ENCODE measurements at regions not wholly inside any gene's neighbourhood (a gene's known extent, or its start where the extent isn't known, plus 50 kb on each side); places are given as distances from the start of the nearest gene placed in this dataset.

DNA sequence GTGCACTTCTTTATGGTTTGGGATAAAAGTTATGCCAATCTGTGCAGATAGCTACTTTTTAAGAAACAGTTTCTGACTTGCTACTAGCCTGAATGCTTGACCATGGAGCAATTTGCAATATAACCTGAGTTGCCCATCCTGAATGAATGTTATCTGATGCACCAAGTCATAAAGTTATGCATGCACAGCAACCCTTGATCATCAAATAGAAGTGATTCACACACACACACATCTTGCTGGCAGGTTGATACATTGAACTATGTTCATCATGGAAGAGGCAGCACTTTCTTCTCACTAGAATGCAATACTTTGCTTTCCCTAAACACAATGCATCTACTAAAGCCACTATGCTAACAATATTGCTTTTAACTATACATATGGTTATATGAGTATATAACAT, 311.5 kb downstream of the RFC3 start:
- DNase-seq: no peak

DNA sequence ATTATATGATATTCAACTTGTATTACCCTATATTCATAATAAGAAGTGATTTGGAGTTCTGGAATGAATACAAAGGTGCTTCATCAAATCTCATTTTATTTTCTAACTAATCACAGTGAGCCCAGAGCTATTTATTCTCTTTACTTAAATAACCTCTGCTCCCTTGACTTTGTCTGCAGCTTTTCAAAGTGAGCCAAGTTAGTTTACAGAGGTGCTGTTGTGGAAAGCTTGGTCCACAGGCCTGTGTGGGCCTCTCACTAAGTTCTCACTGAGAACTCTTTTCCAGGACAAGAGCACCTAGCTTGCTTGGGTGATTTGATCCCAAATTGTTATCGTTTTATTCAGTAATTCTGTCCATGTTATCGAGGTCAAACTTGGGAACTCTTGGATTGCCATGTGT, 319.3 kb downstream of the RFC3 start:
- DNase-seq: no peak

DNA sequence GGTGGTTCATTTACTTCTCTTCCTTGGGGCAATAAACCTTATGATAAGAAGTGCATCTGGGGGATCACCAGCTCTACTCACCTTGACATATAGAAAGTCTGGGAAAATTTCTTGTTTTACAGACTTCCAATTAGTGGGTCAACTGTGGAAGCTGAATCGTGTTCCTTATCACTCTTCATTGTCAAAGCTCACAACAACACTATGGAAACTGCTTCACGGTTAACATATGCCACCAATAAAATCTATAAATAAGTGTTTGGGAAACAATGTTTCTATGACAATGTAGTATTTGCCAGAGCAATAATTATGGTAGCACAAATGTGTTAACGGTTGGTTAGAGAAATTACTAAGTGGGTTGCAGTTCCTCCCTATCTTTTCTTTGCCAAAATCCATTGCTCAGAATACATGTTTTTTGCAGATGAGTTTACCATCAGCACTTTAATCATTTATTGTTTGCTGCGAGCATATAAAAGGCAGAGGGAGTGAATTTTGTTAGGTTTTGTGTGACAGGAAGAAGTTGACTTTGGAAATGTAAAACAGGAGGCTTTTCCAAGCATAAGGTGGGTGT, 321.8 kb downstream of the RFC3 start:
- no peak for DNase-seq

DNA sequence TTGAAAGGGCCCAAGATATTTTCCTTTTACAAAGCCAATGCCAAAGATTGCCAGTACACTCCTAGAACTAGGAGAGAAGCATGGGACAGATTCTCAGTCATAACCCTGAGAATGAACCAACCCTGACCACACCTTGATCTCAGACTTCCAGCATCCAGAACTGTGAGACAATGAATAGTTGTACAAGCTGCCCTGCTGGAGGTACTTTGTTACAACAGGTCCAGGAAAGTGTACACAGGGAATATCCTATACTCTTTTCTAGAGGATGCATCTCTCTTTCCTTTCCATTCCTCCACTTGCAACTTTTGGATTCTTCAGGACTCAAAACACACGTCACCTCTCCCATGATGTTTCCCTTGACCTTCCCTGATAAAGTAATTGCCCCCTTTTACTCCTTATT, 325.7 kb downstream of the RFC3 start:
- no peak for DNase-seq

DNA sequence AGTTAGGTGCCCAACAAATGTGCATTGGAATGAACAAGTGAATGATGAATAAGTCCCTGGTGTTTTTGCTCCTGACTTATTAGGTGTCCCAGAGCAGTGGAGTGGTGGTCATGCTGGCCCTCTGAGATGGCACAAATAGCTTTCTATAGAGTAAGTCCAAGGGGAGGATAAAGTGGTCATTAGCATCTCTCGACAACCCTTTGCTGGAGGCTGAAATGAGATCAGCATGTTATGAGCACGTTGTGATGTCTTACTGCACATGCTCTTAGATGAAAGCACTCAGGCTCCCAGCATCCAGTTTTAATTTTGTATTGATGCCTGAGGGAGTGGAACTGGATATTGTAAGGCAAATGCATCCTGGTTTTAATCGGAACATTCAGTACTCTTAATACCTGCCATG, 326.2 kb downstream of the RFC3 start:
- no peak for DNase-seq

DNA sequence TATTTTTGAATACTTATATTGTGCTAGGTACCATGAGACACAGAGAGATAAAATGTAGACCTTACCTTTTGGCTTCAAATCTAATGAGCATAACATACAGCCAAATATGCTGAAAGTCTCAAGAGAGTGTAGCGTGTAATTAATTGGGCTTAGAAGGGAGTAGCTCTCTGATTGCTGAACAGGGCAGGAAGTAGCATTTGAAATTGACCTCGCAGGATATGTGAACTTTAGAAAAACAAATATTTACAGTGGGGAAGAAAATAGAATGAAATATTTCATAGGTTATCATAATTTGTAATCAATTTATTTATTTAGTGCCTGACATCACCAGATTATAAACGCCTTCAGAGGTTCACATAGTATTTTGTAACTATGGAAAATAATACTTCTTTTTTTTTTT, 327.1 kb downstream of the RFC3 start:
- DNase-seq: no peak

DNA sequence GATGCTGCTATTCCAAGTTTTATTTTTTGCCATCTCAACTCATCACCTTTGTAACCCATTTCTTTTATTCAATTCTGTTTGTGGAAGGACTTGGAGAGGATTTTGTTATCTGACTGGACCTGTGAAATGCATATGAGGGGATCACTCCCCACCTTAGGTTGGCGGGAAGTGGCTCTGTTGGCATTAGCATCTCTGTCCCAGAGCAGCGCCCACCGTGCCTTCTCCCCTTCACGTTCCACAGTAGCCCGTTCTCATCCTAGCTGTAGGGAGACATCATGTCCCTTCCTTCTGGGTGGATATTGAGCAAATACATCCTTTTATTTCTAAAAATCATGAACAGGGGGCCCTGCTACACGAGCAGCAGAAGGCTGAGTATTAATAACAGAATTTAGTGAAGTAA, 330.4 kb downstream of the RFC3 start:
- DNase-seq: no peak

DNA sequence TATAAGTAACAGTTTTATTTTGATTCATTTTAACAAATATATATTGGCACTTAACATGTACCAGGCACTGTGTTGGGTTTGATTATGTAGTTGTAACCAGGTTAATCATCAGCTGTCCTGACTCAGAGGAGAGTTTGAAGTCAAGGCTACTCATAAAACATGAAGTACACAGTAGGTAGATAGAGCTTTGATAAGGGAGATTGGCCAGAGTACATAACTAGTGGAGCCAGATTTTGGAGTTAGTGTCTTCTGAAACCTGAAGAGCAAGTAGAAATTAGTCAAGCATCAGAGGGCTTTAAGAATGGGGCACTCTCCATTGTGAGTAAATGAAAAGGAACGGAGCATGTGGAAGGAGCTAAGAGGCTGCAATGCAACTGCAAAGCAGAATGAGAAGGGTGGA, 333.9 kb downstream of the RFC3 start:
- DNase-seq: no peak

DNA sequence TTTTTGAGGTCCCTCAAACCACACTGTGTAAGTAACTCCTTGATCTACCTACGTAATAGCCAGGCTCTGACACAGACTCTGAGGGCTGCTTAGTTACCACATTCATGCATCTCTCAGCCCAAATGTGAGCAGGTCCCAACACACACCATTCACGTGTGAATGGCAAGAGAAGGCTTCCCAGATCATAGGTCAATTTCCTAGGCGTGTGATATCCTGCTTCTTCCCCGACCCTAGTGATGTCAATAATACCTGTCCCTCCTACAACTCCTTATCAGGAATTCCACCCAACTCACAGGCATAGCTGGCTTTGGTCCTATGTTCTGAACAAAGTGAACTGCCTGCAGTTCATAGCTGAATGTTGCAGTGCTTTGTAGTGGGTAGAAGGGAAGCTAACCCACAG, 334.5 kb downstream of the RFC3 start:
- no peak for DNase-seq

DNA sequence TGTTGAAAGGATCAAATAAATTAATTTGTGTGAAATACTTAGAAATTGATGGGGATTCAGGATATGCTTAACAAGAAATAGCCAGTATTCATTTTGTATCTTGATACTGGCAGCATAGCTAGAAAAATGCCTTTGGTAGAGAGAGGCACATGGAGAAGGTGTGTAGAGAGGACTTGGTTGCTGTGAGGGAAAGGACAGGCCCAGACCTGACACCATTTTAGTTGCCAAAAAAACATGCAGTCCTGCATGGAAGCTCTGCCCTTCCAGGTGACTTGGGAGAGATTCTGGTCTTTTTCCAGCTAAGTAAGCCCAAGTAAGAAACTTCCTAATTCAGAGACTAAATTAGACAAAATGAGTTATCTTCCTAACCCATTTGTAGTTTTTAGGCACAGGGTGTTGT, 335.0 kb downstream of the RFC3 start:
- no peak for DNase-seq

DNA sequence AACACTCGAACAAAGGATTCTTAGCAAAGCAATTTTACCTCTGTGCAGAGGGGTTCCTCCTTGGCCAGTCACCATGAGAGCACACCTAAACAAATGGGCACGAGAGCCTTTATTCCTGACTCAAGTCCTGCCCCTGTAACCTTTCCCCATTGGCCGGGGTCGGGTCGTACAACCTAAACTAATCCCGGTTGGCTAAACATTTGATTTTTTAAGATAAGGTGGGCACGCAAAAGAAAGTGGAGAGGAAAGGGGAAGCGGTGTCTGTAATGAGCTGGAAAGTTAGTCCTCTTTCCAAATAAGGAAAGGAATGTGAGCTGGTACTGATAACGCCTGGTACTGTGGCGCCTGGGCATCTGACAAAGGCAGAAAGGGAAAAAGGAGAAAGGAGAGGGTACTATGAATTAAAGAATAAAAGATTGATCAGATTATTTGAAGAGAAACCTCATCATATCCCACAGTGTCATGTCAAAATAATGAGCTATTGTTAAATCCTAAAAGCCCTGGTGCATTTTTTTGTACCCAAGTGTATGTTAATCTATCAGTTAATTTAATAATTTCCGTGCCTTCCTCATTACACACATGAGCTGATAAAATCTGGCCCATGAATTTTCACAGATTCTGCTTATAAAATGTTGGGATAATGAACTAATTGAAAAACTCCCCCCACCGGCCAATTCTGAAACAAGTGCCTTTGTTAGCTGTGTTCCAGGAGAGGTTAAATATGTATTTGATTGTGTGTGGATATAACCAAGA, 335.7 kb downstream of the RFC3 start:
- DNase-seq: no peak

DNA sequence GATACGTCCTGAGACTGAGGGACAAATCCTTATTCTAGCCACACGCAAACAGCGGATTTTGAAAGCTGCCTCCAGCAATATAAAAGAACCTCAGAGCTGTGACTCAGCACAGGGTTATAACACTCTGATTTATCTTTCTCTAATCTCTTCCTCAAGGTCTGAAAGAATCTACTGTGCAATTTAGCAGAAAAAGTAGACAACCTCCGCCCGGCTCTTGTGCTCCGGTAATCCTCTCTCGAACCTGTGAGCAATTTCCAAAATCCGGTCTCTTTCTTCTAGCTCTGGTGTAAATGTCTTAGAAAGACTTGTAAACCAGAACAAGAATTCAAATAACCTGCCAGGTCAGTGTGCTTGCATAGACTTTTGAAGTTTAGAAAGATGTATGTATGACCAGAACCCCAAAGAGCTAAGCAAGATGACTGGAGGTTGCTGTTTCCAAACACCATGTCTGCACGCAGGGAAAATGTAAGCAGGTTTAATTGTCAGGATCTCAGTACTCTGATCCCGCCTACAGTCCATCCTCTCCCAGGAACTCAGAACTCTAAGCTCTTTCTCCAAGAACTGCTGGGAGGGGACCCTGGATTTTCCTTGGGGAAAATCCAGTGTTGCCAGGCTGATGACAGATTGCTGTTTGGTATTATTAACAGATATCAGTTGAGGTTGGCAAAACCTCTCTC, 338.1 kb downstream of the RFC3 start:
- no peak for DNase-seq

DNA sequence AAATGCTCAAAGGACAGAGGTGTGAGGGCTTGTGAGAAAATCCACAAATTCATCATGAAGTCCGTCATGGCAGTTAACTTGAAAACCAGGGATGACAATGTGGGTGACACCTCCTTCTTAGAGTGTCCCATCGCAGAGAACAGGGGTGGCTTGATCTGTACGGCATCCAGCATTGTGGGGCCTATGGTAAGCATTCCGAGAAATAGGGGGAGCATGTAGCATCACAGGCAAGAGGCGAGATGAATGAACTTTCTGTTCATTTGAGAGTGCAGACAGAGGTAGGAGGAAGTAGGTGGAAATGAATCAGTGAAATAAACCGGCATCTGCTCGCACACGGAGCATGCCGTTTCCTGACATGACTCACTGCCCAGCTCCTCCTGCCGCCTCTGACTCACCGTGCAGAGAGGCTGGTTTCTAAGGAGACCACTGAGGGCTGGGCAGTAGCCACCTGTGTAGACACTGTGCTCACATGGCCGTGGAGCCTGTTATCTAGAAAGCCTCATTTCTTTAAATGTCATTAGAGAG, 339.0 kb downstream of the RFC3 start:
- peak; percentile 3 for DNase-seq

DNA sequence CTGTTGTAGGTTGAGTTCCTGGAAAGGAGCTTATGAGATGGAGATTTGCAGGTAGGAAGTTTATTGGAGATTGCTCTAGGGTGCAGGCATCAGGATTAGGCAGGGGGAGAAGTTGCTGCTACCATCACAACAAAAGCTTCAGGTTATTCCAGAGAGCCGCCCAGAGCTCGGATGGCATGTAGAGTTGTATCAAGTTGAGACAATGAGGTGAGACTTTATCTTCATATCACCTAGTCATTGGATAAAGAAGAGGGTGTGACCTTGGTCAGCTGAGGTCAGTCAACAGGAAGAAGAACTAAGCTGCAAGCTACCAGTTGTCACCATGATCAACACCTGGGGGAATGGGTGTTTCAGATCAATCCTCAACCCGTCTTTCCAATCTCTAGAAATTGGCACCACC, 342.0 kb downstream of the RFC3 start:
- DNase-seq: no peak

DNA sequence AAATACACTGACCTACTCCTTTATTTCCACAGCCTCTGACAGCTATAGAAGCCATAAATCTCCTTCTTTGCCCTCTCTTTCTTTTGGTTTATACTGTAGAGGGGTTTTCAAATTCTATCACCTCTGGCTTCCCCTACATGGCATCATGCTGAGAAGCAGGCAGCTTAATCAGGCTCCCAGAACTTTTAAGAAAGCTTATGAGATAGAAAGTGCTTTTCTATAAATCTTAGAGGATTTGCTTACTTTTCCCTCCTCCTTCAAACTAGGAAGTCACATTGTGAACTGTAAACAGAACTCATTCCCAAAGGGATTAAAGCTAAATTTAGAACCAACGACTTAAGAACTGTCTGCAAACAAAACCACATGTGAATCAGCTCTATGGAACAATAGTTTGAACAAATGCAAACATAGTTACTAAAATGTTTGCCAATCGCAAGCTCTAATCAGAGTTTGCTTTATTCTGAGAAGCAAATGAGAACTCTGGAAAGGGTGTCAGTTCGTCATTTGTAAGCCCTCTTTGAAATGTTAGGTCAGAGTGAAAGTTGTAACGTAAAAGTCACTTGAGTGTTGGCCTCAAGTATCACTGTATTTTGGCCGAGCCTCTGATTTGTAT, 344.1 kb downstream of the RFC3 start:
- no peak for DNase-seq

DNA sequence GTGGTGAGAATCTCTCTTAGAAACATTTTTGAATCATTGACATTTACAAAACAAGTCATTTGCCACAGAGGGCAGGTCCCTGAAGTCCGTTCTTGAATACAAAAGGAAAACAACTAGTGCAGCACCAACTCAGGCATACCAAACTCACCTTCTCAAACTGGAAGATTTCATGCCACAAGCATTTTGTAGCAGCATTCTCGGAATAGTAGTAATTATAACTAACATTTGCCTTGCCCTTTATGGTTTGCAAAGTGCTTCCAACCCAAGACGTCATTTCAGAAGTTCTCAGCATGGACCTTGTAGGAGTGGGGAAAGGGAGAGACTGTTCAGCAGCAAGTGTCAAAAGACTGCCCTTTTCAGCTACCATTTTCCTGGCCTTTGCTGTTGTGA, 344.6 kb downstream of the RFC3 start:
- DNase-seq: no peak

DNA sequence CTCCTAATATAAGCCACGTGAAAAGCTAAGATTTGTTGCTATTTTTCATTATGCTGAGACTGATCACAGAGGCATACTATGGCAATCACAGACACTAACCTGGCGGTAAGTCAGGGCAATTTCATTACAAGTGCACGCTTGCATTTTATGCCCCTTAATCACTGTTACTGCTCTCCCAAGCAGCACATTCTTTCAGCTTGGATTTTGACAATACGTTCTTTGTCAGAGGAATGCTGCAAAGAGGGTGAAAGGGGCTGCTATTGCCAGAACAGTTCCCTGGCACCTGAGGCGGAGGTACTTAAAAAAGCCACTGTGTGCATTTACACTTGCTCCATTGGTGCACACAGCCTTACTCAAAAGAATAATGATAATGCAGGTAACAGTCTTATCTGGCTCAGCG, 346.6 kb downstream of the RFC3 start:
- no peak for DNase-seq

DNA sequence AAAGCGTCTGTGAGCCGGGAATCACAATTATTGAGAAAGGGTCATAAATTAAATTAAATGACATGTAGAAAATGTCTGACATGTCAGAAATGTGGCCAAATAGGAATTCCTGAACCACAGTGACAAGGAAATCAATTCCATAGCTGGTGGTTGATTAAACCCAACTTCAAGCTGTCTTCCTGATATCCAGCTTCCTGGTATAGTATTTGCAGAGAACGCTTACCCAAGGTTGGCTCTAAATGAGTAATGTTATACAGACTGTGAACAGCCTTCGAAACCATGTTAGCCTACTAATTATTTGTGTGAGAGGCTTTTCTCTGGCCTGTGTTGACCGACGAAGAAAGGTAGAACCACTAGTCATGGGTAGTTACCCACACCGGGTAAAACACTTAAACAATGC, 347.2 kb downstream of the RFC3 start:
- no peak for DNase-seq

DNA sequence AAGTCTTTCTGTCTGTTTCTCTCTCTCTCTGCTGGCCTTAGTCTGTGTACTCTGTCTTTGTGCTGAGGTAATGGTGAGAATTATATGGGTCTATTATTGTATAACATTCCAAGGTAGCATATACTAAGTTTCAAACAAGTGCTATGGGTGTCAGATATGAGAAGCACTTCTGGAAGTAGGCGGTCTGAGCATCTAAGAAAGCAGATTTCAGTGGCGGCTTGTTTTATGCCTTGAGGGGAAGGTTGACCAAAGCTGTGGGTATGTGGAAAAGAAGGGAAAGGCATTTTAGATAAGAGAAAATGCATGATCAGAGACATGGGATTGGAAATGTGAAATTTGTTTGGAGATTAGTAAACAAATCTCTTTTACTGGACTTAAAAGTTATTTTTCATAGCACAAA, 348.5 kb downstream of the RFC3 start:
- no peak for DNase-seq

DNA sequence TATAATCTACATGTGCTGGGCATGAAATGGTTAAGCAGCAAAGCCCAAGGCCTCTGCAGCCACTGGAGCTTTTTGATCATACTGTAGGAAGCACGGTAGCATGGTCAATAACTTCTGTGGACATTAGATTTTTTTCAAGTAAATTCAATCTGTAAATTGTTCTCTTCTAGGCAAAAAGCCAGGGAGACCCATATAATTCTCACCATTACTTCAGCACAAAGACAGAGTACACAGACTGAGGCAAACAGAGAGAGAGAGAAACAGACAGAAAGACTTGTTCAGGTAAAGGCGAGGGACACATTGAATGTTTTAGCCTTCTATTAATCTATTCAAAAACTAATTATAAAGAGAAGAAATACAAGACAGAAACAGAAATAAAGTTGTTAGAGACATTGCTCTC, 349.4 kb downstream of the RFC3 start:
- no peak for DNase-seq

DNA sequence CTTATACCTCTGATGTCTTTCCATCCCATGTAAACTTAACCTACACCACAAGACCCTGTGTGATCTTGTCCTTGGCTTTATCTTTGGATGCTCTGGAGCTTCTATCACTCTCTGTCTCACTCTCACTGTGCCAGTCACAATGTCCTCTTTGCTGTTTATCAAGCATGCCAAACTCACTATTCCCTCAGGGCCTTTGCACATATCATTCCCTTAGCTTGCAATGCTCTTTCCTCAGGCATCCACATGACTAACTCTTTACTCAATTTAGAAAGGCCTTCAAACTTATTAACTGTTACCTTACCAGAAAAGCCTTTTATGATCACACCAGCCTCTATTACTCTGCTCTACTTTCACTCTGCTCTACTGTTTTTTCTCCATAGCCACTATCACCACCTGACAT, 354.1 kb downstream of the RFC3 start:
- no peak for DNase-seq

DNA sequence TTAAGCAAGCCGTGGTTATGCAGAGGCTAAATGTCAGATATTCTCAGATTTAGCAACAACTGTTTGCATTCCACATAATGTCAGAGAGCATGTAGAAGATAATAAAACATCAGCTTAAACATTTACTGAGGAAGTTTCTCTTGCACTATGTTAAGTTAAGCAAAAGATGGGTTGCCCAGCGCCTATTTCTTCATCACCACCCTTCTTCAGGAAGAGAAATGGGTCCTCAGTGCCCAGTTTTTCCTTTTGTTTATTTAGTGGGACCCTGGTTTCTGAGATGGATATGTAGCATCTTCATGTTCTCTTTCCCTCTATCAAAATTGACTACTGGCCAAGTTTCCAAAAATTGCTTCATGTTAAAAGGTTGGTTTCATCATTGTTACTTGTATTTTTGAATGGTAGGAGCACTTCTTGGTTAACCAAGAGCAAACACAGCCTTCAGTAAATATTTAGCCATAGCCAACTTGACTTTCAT, 356.8 kb downstream of the RFC3 start:
- DNase-seq: no peak

DNA sequence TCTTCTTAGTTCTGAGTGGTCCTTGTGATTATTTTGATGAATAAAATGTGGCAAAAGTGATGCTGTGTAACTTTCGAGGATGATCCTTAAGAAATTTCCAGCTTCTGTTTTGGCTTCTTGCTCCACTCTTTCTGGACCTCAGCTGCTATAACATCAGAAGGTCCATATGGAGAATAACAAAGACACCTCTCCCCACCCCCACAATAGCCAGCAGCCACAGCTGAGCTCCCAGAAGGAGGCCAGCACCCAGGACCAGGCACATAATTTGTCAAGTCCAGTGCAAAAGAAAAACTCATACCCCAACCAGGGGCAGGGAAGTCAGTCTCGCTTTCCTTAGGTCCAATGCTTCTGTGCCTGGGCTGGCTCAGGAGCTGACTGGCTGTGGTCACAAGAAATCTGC, 357.6 kb downstream of the RFC3 start:
- DNase-seq: no peak

DNA sequence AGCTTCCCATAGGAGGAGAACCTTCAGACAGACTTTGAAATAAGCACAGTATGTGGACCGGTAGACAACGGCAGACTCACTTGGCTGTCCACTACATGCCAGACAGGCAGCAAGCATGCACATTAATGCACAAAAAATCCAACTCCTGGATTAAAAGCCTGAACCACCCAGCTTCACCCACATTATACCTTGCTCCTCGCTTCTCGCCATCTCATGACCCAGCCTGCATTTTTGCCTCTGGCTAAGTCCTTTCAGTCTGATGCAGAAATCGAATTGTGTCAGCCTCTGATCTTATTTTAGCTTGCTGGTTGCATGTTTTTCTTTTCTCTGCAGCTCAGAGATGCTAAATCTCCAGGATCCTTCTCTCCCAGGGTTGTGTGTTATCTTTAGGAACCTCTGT, 358.7 kb downstream of the RFC3 start:
- no peak for DNase-seq

Measured in activated CD4-positive, alpha-beta T cell treated with anti-CD3 and anti-CD28 coated beads for 4 hours (primary cell).